HepG2 (cell line): ENCODE measurements at regions not wholly inside any gene's neighbourhood (a gene's known extent, or its start where the extent isn't known, plus 50 kb on each side); places are given as distances from the start of the nearest gene placed in this dataset.

Experiments used
- ATAC-seq: fragments of 200-7000 bp; cut with Tn5 transposase; 3 replicates; pipeline ENCODE4 v1.9.1; 2020; ENCODE audit warnings: mild to moderate bottlenecking, moderate library complexity
- BruUV-seq: library from RNA; stranded (reverse); fragments of 400-500 nt; replicated peaks from 2 replicates; lab custom pipeline; 2021; lab: Mats Ljungman, UMichigan
- CTCF ChIA-PET: fragments of 300-600 bp; formaldehyde crosslinking; extraction: SDS; loops from one replicate; lab custom pipeline; 2021; ENCODE audit warnings: low total read pairs, inconsistent platforms, low intra/inter-chr PET ratio; lab: Yijun Ruan, JAX
- POLR2A ChIA-PET: fragments of 350-600 bp; sonication (Branson Sonifier 250); formaldehyde crosslinking; loops from one replicate; lab custom pipeline; 2020; ENCODE audit warnings: antibody characterized with exemption, inconsistent platforms; lab: Yijun Ruan, JAX
- DNase-seq: peaks from one replicate; pipeline ENCODE4 v3.0.0-alpha.2; 2015; ENCODE audit warnings: low spot score
- FAIRE-seq: peaks from 3 replicates; lab custom pipeline; 2011; peaks lifted over from hg19 to GRCh38; lab: Jason Lieb, UNC
- H2AFZ ChIP-seq: one replicate; pipeline ENCODE4 v1.6.1; 2011; ENCODE audit warnings: low read length, inconsistent platforms
- H3K27ac ChIP-seq: fragments of 300-600 bp; 3 replicates; pipeline ENCODE4 v1.8.0; 2011; ENCODE audit warnings: mixed run types, mild to moderate bottlenecking, mixed read lengths, low read length, inconsistent platforms; ENCODE audit not compliant: insufficient read depth; ENCODE audit errors: extremely low read length
- H3K27me3 ChIP-seq, 2 experiments: fragments of 200-600 bp in 1 of 2; 2 replicates in 1 of 2; 3 replicates in 1 of 2; pipeline versions ENCODE4 v1.6.0 to v1.8.0; 2011; ENCODE audit warnings: low read length in 2 of 2, mild to moderate bottlenecking in 2 of 2, moderate library complexity in 2 of 2, inconsistent platforms in 1 of 2; ENCODE audit not compliant: insufficient read depth in 2 of 2, control insufficient read depth in 1 of 2
- H3K36me3 ChIP-seq, 2 experiments: fragments of 200-600 bp in 1 of 2; replicated peaks in 1 of 2; 2 replicates in 1 of 2; 3 replicates in 1 of 2; pipeline versions ENCODE4 v1.5.1 to v1.8.0; 2011; ENCODE audit warnings: low read length in 2 of 2, inconsistent platforms in 1 of 2; ENCODE audit not compliant: insufficient read depth in 2 of 2, control insufficient read depth in 1 of 2
- H3K4me1 ChIP-seq: 2 replicates; pipeline ENCODE4 v1.5.1; 2012; ENCODE audit warnings: low read length, inconsistent platforms; ENCODE audit not compliant: insufficient read depth
- H3K4me2 ChIP-seq: 2 replicates; pipeline ENCODE4 v1.6.0; 2011; ENCODE audit warnings: low read depth, low read length, inconsistent platforms
- H3K4me3 ChIP-seq, 3 experiments: fragments of 200-600 bp in 1 of 3; sonication (generic), shearing (Covaris generic) in 1 of 3; replicated peaks in 1 of 3; 2 replicates each; pipeline ENCODE4 v1.5.1; 2011 to 2016; ENCODE audit warnings: low read length in 3 of 3, inconsistent platforms in 2 of 3, low read depth in 2 of 3, mild to moderate bottlenecking in 2 of 3, control low read depth in 1 of 3, mixed read lengths in 1 of 3; ENCODE audit not compliant: insufficient read depth in 1 of 3
- H3K79me2 ChIP-seq: one replicate; pipeline ENCODE4 v1.6.1; 2011; ENCODE audit warnings: low read length, inconsistent platforms; ENCODE audit not compliant: insufficient read depth
- H3K9ac ChIP-seq: 2 replicates; pipeline ENCODE4 v1.6.0; 2011; ENCODE audit warnings: mild to moderate bottlenecking, low read depth, low read length, inconsistent platforms; ENCODE audit not compliant: insufficient read depth
- H3K9me3 ChIP-seq: 2 replicates; pipeline ENCODE4 v1.5.1; 2012; ENCODE audit warnings: mild to moderate bottlenecking, low read length
- H4K20me1 ChIP-seq: 2 replicates; pipeline ENCODE4 v1.6.0; 2011; ENCODE audit warnings: inconsistent platforms, mild to moderate bottlenecking, low read length, moderate library complexity; ENCODE audit not compliant: insufficient read depth
- AGO1 ChIP-seq: fragments of 200-400 bp; formaldehyde crosslinking; IDR thresholded peaks from 2 replicates; pipeline ENCODE4 v1.6.1; 2017; ENCODE audit warnings: mild to moderate bottlenecking, low read depth, low read length, moderate library complexity; ENCODE audit not compliant: poor library complexity, severe bottlenecking
- ELF3 ChIP-seq: IDR thresholded peaks from 2 replicates; pipeline ENCODE4 v1.6.1; 2016; ENCODE audit warnings: missing genetic modification reagents, missing compliant biosample characterization
- FOXO4 ChIP-seq: sonication (generic); formaldehyde crosslinking; conservative IDR thresholded peaks from 2 replicates; pipeline ENCODE4 v1.8.1; 2023; ENCODE audit warnings: missing genetic modification reagents
- HES4 ChIP-seq: sonication (generic); formaldehyde crosslinking; IDR thresholded peaks from 2 replicates; pipeline ENCODE4 v1.9.0; 2021; ENCODE audit warnings: mild to moderate bottlenecking, missing genetic modification reagents, borderline replicate concordance
- ISL2 ChIP-seq: sonication (generic); formaldehyde crosslinking; IDR thresholded peaks from 2 replicates; pipeline ENCODE4 v1.5.0; 2020; ENCODE audit warnings: missing genetic modification reagents
- MNT ChIP-seq: fragments of 450-650 bp; IDR thresholded peaks from 2 replicates; pipeline ENCODE4 v1.6.1; 2016
- NCOA2 ChIP-seq: sonication (generic); formaldehyde crosslinking; IDR thresholded peaks from 2 replicates; pipeline ENCODE4 v1.8.0; 2022; ENCODE audit warnings: inconsistent platforms
- NR1H2 ChIP-seq: sonication (generic); formaldehyde crosslinking; IDR thresholded peaks from 2 replicates; pipeline ENCODE4 v1.8.1; 2022; ENCODE audit warnings: low read depth, missing genetic modification reagents, borderline replicate concordance
- POLR2AphosphoS2 ChIP-seq: IDR thresholded peaks from 2 replicates; pipeline ENCODE4 v1.6.1; 2011; ENCODE audit warnings: low read depth, low read length, improper control_type of control experiment
- SALL1 ChIP-seq: sonication (generic); formaldehyde crosslinking; IDR thresholded peaks from 2 replicates; pipeline ENCODE4 v1.8.0; 2022; ENCODE audit warnings: mild to moderate bottlenecking, missing genetic modification reagents
- TP53 ChIP-seq: sonication (generic); formaldehyde crosslinking; conservative IDR thresholded peaks from 2 replicates; pipeline ENCODE4 v1.4.0; 2020; ENCODE audit warnings: missing genetic modification reagents
- ZFP62 ChIP-seq: sonication (generic); formaldehyde crosslinking; IDR thresholded peaks from 2 replicates; pipeline ENCODE4 v1.4.0; 2020; ENCODE audit warnings: missing genetic modification reagents
- ZMYM3 ChIP-seq: sonication (generic); formaldehyde crosslinking; IDR thresholded peaks from 2 replicates; pipeline ENCODE4 v1.5.1; 2020; ENCODE audit warnings: mild to moderate bottlenecking, missing genetic modification reagents
- ZNF138 ChIP-seq: sonication (generic); formaldehyde crosslinking; IDR thresholded peaks from 2 replicates; pipeline ENCODE4 v1.5.0; 2020; ENCODE audit warnings: mild to moderate bottlenecking, low read depth, missing genetic modification reagents
- ZNF317 ChIP-seq: sonication (generic); formaldehyde crosslinking; IDR thresholded peaks from 2 replicates; pipeline ENCODE4 v1.5.0; 2020; ENCODE audit warnings: mild to moderate bottlenecking, missing genetic modification reagents
- ZNF343 ChIP-seq: sonication (generic); formaldehyde crosslinking; IDR thresholded peaks from 2 replicates; pipeline ENCODE4 v1.4.0; 2020; ENCODE audit warnings: mild to moderate bottlenecking, missing genetic modification reagents
- ZNF546 ChIP-seq: sonication (generic); formaldehyde crosslinking; conservative IDR thresholded peaks from 2 replicates; pipeline ENCODE4 v1.8.1; 2023; ENCODE audit warnings: mild to moderate bottlenecking, missing genetic modification reagents
- ZNF550 ChIP-seq: sonication (generic); formaldehyde crosslinking; IDR thresholded peaks from 2 replicates; pipeline ENCODE4 v1.4.0; 2020; ENCODE audit warnings: mild to moderate bottlenecking, missing genetic modification reagents, borderline replicate concordance
- ZNF850 ChIP-seq: sonication (generic); formaldehyde crosslinking; conservative IDR thresholded peaks from 2 replicates; pipeline ENCODE4 v1.9.0; 2021; ENCODE audit warnings: mild to moderate bottlenecking, missing genetic modification reagents
- in situ Hi-C: cut with HindIII; loops from 2 replicates; pipeline ENCODE4 v1.10.0; 2017; ENCODE audit warnings: low pct_unique_long_range_greater_than_20kb; ENCODE audit not compliant: extremely low pct_ligation_motif_present
- intact Hi-C: fragments of 100-400 bp; cut with micrococcal nuclease; formaldehyde crosslinking; loops from one replicate; pipeline ENCODE4 v1.10.0; 2022; ENCODE audit not compliant: unreplicated experiment

- TF ChIP-seq AGO1, result no peak
- no peak for TF ChIP-seq SALL1 (CRISPR knock-in tag)
- no peak for TF ChIP-seq ZNF546 (CRISPR knock-in tag)
- no peak for TF ChIP-seq ZNF850 (CRISPR knock-in tag)
- TF ChIP-seq ZFP62 (CRISPR knock-in tag), result no peak
- TF ChIP-seq ZNF138 (CRISPR knock-in tag), result no peak
- no peak for TF ChIP-seq FOXO4 (CRISPR knock-in tag)
- no peak for TF ChIP-seq ZMYM3 (CRISPR knock-in tag)
- TF ChIP-seq ZNF317 (CRISPR knock-in tag), result no peak
- no peak for TF ChIP-seq ELF3 (CRISPR knock-in tag)
- no peak for TF ChIP-seq TP53 (CRISPR knock-in tag)
- TF ChIP-seq ZNF550 (CRISPR knock-in tag), result no peak
- TF ChIP-seq NR1H2, result no peak
- TF ChIP-seq NCOA2, result no peak
Measured at GRCh38 chr3:59180006-59180405, 130.2 kb upstream of the CFAP20DC start (continued).

- Histone ChIP-seq H3K79me2 (no peaks in the 10 kb centered on the region), H4K20me1 (no peaks in the 10 kb centered on the region), H3K9me3 (no peaks in the 10 kb centered on the region), H3K36me3 (no peaks in the 10 kb centered on the region), H3K9ac (no peak overlapping the region), H3K27ac (no peak overlapping the region), H3K27me3 (no peaks in the 10 kb centered on the region), H2AFZ (no peak overlapping the region), H3K4me1 (no peaks in the 10 kb centered on the region), H3K4me2 (no peak overlapping the region), H3K4me3 (no peak overlapping the region)
- CTCF ChIA-PET, result no interaction called here
- ATAC-seq (no peak), FAIRE-seq (no peak), DNase-seq (no peak)
- in situ Hi-C loops (no loop called here), intact Hi-C loops (no loop called here)
- TF ChIP-seq ZNF343 (CRISPR knock-in tag) (no peak), HES4 (CRISPR knock-in tag) (no peak), ISL2 (CRISPR knock-in tag) (no peak), MNT (peak; percentile 65), POLR2AphosphoS2 (no peak)
- no TSS peak for BruUV-seq
- POLR2A ChIA-PET, result no interaction called here
Measured at GRCh38 chr3:59178698-59179097, 128.9 kb upstream of the CFAP20DC start.
